Left ventricle myocardium inferior (tissue), 1 donor: ENCODE measurements at regions not wholly inside any gene's neighbourhood (a gene's known extent, or its start where the extent isn't known, plus 50 kb on each side); places are given as distances from the start of the nearest gene placed in this dataset.

Source experiments
- DNase-seq: peaks from one replicate; pipeline ENCODE4 v3.0.0-alpha.2; 2020
- H3K27ac ChIP-seq: fragments of 200-600 bp; replicated peaks from 2 replicates; pipeline ENCODE4 v1.8.0; 2021
- H3K27me3 ChIP-seq: fragments of 200-600 bp; 2 replicates; pipeline ENCODE4 v1.8.0; 2021; ENCODE audit warnings: low read depth
- H3K36me3 ChIP-seq: fragments of 200-600 bp; 2 replicates; pipeline ENCODE4 v1.8.0; 2021
- H3K4me1 ChIP-seq: fragments of 200-600 bp; 2 replicates; pipeline ENCODE4 v1.8.0; 2021
- H3K4me3 ChIP-seq: fragments of 200-600 bp; 2 replicates; pipeline ENCODE4 v1.8.0; 2021; ENCODE audit warnings: mild to moderate bottlenecking, moderate library complexity
- H3K9me3 ChIP-seq: fragments of 200-600 bp; replicated peaks from 2 replicates; pipeline ENCODE4 v1.8.0; 2021
- CTCF ChIP-seq: fragments of 200-600 bp; IDR thresholded peaks from 2 replicates; pipeline ENCODE4 v1.8.0; 2021; ENCODE audit warnings: antibody characterized with exemption, mild to moderate bottlenecking, borderline replicate concordance
- intact Hi-C: fragments of 100-400 bp; cut with micrococcal nuclease; formaldehyde crosslinking; loops from one replicate; pipeline ENCODE4 v1.11.0; 2022
- donor health status: DM: no; HTN: yes; CAD: no; lungs with severe emphysema.

GRCh38 chr15:100769043-100769974 lies 110.3 kb upstream of the ALDH1A3 start:
- no peak overlapping the region for H3K4me3 ChIP-seq
- H3K9me3 ChIP-seq = no peaks in the 10 kb centered on the region
- DNase-seq = no peak
- no peak for TF ChIP-seq CTCF
- H3K27ac ChIP-seq = no peak overlapping the region
- H3K4me1 ChIP-seq = no peaks in the 10 kb centered on the region
- no peaks in the 10 kb centered on the region for H3K36me3 ChIP-seq
- intact Hi-C loops = no loop called here
- peaks cover 39% of the 10 kb centered on the region for H3K27me3 ChIP-seq

DNA sequence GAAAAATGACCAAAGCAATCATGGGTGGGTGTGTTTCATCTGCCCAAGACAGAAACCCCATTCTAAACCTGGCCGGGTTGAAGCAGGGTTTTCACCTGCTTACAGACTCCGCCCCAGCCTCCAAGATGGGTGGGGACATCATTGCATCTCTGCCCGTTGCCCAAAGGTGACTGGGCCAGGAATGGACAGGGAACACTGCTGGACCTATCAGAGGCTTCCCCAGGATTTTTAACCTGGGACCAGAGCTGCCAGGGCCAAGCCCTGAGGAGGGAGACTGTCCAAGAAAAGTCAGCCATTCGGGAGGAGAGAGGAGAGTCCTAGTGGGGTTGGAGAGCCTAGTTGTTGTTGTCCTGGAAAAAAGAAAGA lies 109.7 kb upstream of the ALDH1A3 start:
- intact Hi-C loops = no loop called here
- H3K27me3 ChIP-seq = peaks cover 39% of the 10 kb centered on the region
- no peak overlapping the region for H3K27ac ChIP-seq
- no peak overlapping the region for H3K4me3 ChIP-seq
- DNase-seq = no peak
- no peaks in the 10 kb centered on the region for H3K4me1 ChIP-seq
- H3K9me3 ChIP-seq = no peaks in the 10 kb centered on the region
- no peaks in the 10 kb centered on the region for H3K36me3 ChIP-seq
- TF ChIP-seq CTCF = no peak

- H3K27ac ChIP-seq = no peak overlapping the region
- no peak for TF ChIP-seq CTCF
- no peaks in the 10 kb centered on the region for H3K4me1 ChIP-seq
- intact Hi-C loops = no loop called here
- no peaks in the 10 kb centered on the region for H3K9me3 ChIP-seq
- no peaks in the 10 kb centered on the region for H3K36me3 ChIP-seq
- H3K4me3 ChIP-seq = no peak overlapping the region
- H3K27me3 ChIP-seq = peaks cover 34% of the 10 kb centered on the region
- DNase-seq = no peak
These were observed 108.7 kb upstream of the ALDH1A3 start for GRCh38 chr15:100770661-100771584.

DNA sequence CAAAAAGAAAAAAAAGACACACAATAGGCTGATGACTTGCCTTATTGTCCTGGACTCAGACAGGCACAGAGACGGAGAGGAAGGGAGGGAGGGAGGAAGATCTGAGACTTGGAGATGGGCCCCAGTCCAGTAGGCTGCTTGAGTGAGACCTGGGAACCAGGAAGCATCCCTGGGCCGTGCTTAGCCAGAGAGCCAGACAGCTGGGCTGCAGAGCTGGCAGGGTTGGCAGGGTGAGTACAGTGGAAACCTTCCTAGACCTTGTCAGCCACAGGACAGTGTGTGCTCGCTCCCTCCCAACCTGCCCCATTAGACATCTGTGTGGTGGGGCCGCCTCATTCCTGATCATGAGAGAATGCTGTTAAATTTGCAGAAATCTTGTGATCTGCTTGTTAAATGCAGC lies 107.9 kb upstream of the ALDH1A3 start:
- Histone ChIP-seq H3K27me3 (peaks cover 31% of the 10 kb centered on the region), H3K27ac (no peak overlapping the region), H3K9me3 (no peaks in the 10 kb centered on the region), H3K4me1 (no peaks in the 10 kb centered on the region), H3K36me3 (no peaks in the 10 kb centered on the region), H3K4me3 (no peak overlapping the region)
- no peak for DNase-seq
- intact Hi-C loops = no loop called here
- no peak for TF ChIP-seq CTCF

GRCh38 chr15:100772478-100772877 lies 107.2 kb upstream of the ALDH1A3 start:
- DNase-seq = no peak
- no peak overlapping the region for H3K27ac ChIP-seq
- intact Hi-C loops = no loop called here

More at GRCh38 chr15:100772478-100772877, 107.2 kb upstream of the ALDH1A3 start:
- Histone ChIP-seq H3K4me3 (no peak overlapping the region), H3K36me3 (no peaks in the 10 kb centered on the region), H3K27me3 (peaks cover 28% of the 10 kb centered on the region), H3K9me3 (no peaks in the 10 kb centered on the region), H3K4me1 (no peaks in the 10 kb centered on the region)
- TF ChIP-seq CTCF = no peak
